HG03103 (cell line): ENCODE measurements at regions not wholly inside any gene's neighbourhood (a gene's known extent, or its start where the extent isn't known, plus 50 kb on each side); places are given as distances from the start of the nearest gene placed in this dataset.

Experiments
- ATAC-seq: cut with Tn5 transposase; IDR thresholded peaks from one replicate; pipeline ENCODE4 v1.9.1; 2021; ENCODE audit warnings: low read depth; ENCODE audit not compliant: unreplicated experiment

GRCh38 chr18:1891641-1892040 is 679.7 kb downstream of the METTL4 start:
- ATAC-seq: no peak

- no peak for ATAC-seq
Observed at GRCh38 chr18:1892191-1892590, 679.1 kb downstream of the METTL4 start.

GRCh38 chr18:1895456-1896185 is 675.7 kb downstream of the METTL4 start:
- no peak for ATAC-seq

- ATAC-seq: no peak
Observed at GRCh38 chr18:1906421-1906820, 664.9 kb downstream of the METTL4 start.

GRCh38 chr18:1907470-1908206 is 663.7 kb downstream of the METTL4 start:
- no peak for ATAC-seq

- ATAC-seq: no peak
Observed at GRCh38 chr18:1914489-1914888, 656.8 kb downstream of the METTL4 start.

- ATAC-seq: no peak
Observed at GRCh38 chr18:1916869-1917523, 654.3 kb downstream of the METTL4 start.

- ATAC-seq: no peak
Observed at GRCh38 chr18:1917569-1917968, 653.7 kb downstream of the METTL4 start.

GRCh38 chr18:1922066-1922465 is 649.2 kb downstream of the METTL4 start:
- no peak for ATAC-seq

GRCh38 chr18:1928711-1929110 is 642.6 kb downstream of the METTL4 start:
- no peak for ATAC-seq

- ATAC-seq: no peak
Observed at GRCh38 chr18:1929720-1930119, 641.6 kb downstream of the METTL4 start.

GRCh38 chr18:1930291-1931270 is 640.7 kb downstream of the METTL4 start:
- no peak for ATAC-seq

- no peak for ATAC-seq
Observed at GRCh38 chr18:1952486-1952885, 618.8 kb downstream of the METTL4 start.

GRCh38 chr18:1954583-1955312 is 616.6 kb downstream of the METTL4 start:
- no peak for ATAC-seq

- ATAC-seq: no peak
Observed at GRCh38 chr18:1958798-1959197, 612.5 kb downstream of the METTL4 start.

- ATAC-seq: no peak
Observed at GRCh38 chr18:1965016-1965415, 606.3 kb downstream of the METTL4 start.

GRCh38 chr18:1965541-1965940 is 605.8 kb downstream of the METTL4 start:
- ATAC-seq: no peak

GRCh38 chr18:1968801-1969498 is 602.4 kb downstream of the METTL4 start:
- ATAC-seq: no peak

- ATAC-seq: no peak
Observed at GRCh38 chr18:1976484-1976883, 594.8 kb downstream of the METTL4 start.
